Natural killer cell (primary cell): ENCODE measurements at regions not wholly inside any gene's neighbourhood (a gene's known extent, or its start where the extent isn't known, plus 50 kb on each side); places are given as distances from the start of the nearest gene placed in this dataset.

Experiments
- ATAC-seq, 3 donors: fragments of 150-1000 bp in 2 of 3; fragments of 200-7000 bp in 1 of 3; cut with Tn5 transposase; 1 replicate in 1 of 3; 2 replicates in 2 of 3; pipeline ENCODE4 v1.10.0; 2021; ENCODE audit warnings: mild to moderate bottlenecking in 2 of 3, moderate library complexity in 2 of 3
- DNase-seq, 2 donors: peaks; one replicate each; pipeline versions ENCODE4 v3.0.0 to v3.0.0-alpha.2; 2013 to 2021; ENCODE audit warnings: mixed read lengths in 1 of 2
- H3K27ac ChIP-seq: one replicate; pipeline ENCODE4 v1.5.1; 2013; ENCODE audit warnings: mild to moderate bottlenecking, low read length
- H3K27me3 ChIP-seq: one replicate; pipeline ENCODE4 v1.6.1; 2013; ENCODE audit warnings: low read length; ENCODE audit not compliant: control insufficient read depth, insufficient read depth
- H3K36me3 ChIP-seq: one replicate; pipeline ENCODE4 v1.6.1; 2013; ENCODE audit warnings: low read length; ENCODE audit not compliant: control insufficient read depth, insufficient read depth
- H3K4me1 ChIP-seq: one replicate; pipeline ENCODE4 v1.6.1; 2013; ENCODE audit warnings: low read length; ENCODE audit not compliant: control insufficient read depth, insufficient read depth
- H3K4me3 ChIP-seq: one replicate; pipeline ENCODE4 v1.5.1; 2013; ENCODE audit warnings: low read length
- H3K9me3 ChIP-seq: one replicate; pipeline ENCODE4 v1.6.1; 2013; ENCODE audit warnings: low read length; ENCODE audit not compliant: control insufficient read depth, insufficient read depth
- H3K27ac Mint-ChIP-seq, 2 donors: one replicate each; pipeline ENCODE4 v1.8.0; 2022; ENCODE audit warnings: mild to moderate bottlenecking in 2 of 2, mixed read lengths in 2 of 2, moderate library complexity in 1 of 2
- H3K27me3 Mint-ChIP-seq, 2 donors: one replicate each; pipeline ENCODE4 v1.8.0; 2022; ENCODE audit warnings: low read depth in 2 of 2, mixed read lengths in 2 of 2
- H3K36me3 Mint-ChIP-seq: one replicate; pipeline ENCODE4 v1.8.0; 2022; ENCODE audit warnings: mixed read lengths
- H3K4me1 Mint-ChIP-seq, 2 donors: one replicate each; pipeline ENCODE4 v1.8.0; 2022; ENCODE audit warnings: mixed read lengths in 2 of 2
- H3K4me3 Mint-ChIP-seq: one replicate; pipeline ENCODE4 v1.8.0; 2022; ENCODE audit warnings: mild to moderate bottlenecking, moderate library complexity, mixed read lengths
- H3K9me3 Mint-ChIP-seq, 2 donors: one replicate each; pipeline ENCODE4 v1.8.0; 2022; ENCODE audit warnings: mixed read lengths in 2 of 2
- WGBS: methylation state at CpG from one replicate; pipeline ENCODE4 v1.1.7; 2013; ENCODE audit warnings: missing lambda C conversion rate; ENCODE audit not compliant: insufficient coverage; 5-methylcytosine and 5-hydroxymethylcytosine counted together
- intact Hi-C: fragments of 100-400 bp; cut with micrococcal nuclease; formaldehyde crosslinking; loops from one replicate; pipeline ENCODE4 v1.14.2; 2022
- TF ChIP-seq, protein P1 (sequence below): fragments of 200-600 bp; IDR thresholded peaks from one replicate; pipeline ENCODE4 v1.8.0; 2022; ENCODE audit warnings: antibody characterized with exemption

DNA sequence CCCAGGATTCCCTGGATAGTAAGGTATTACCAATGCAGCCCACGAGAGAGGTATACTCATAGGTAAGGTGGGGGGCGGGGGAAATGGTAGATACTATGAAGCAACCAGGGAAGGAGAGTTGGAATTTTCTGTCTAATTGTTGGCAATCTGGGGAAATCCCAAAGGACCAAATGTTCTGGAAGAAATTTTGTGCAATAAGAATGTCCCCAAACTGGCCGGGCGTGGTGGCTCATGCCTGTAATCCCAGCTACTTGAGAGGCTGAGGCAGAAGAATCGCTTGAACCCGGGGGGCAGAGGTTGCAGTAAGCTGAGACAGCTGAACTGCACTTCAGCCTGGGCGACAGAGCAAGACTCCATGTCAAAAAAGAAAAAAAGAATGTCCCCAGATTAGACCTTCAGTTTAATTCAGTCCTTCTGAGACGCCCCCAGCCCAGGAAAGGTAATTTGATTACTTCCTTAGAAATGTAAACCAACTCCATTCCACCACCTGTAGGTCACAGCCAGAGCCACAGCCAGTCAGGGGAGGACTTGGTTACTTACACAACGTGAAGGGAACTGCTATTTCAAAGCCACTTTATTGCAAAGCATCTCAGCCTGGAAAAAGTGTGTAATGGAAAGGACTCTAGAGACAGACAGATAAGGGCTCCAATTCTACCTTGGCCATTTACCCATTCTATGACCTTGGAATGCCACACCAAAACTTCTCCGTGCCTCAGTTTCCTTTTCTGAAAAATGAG is 50.0 kb upstream of the KLF4 start:
- Histone ChIP-seq H3K9me3 (no peaks in the 10 kb centered on the region), H3K4me3 (no peak overlapping the region), H3K27ac (no peak overlapping the region), H3K4me1 (no peaks in the 10 kb centered on the region), H3K36me3 (no peaks in the 10 kb centered on the region), H3K27me3 (no peaks in the 10 kb centered on the region)
- Mint-ChIP-seq H3K36me3 (no peaks in the 10 kb centered on the region), H3K4me1 (no peaks in the 10 kb centered on the region), H3K27ac (no peak overlapping the region), H3K27me3 (peaks cover 0 to 5% of the 10 kb centered on the region in 2 donors), H3K4me3 (no peak overlapping the region), H3K9me3 (no peaks in the 10 kb centered on the region)
- ATAC-seq: no peak
- TF ChIP-seq, protein P1, sequence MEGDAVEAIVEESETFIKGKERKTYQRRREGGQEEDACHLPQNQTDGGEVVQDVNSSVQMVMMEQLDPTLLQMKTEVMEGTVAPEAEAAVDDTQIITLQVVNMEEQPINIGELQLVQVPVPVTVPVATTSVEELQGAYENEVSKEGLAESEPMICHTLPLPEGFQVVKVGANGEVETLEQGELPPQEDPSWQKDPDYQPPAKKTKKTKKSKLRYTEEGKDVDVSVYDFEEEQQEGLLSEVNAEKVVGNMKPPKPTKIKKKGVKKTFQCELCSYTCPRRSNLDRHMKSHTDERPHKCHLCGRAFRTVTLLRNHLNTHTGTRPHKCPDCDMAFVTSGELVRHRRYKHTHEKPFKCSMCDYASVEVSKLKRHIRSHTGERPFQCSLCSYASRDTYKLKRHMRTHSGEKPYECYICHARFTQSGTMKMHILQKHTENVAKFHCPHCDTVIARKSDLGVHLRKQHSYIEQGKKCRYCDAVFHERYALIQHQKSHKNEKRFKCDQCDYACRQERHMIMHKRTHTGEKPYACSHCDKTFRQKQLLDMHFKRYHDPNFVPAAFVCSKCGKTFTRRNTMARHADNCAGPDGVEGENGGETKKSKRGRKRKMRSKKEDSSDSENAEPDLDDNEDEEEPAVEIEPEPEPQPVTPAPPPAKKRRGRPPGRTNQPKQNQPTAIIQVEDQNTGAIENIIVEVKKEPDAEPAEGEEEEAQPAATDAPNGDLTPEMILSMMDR: no peak
- intact Hi-C loops: no loop called here
- 82% methylated on average over 9 of the region's 10 CpGs for WGBS
- no peak for DNase-seq
